ENCODE measurements at regions not wholly inside any gene's neighbourhood (a gene's known extent, or its start where the extent isn't known, plus 50 kb on each side); places are given as distances from the start of the nearest gene placed in this dataset.

GRCh38 chr13:21942061-21942460 lies 271.2 kb downstream of the FGF9 start:
- TF ChIP-seq POLR2AphosphoS5 (IDR thresholded peaks at IDR 0.05; ENCODE audit: low read depth, low read length): no peak
- TF ChIP-seq CTCF (IDR thresholded peaks at IDR 0.05): no peak
